A673 (cell line): ENCODE measurements at regions not wholly inside any gene's neighbourhood (a gene's known extent, or its start where the extent isn't known, plus 50 kb on each side); places are given as distances from the start of the nearest gene placed in this dataset.

Source experiments
- BruUV-seq: library from RNA; stranded (reverse); fragments of 400-500 nt; replicated peaks from 2 replicates; lab custom pipeline; 2021; lab: Mats Ljungman, UMichigan
- CTCF ChIA-PET: fragments of 300-600 bp; sonication (Branson Sonifier 250); formaldehyde crosslinking; loops from one replicate; lab custom pipeline; 2022; ENCODE audit warnings: antibody characterized with exemption; lab: Charles Lee
- POLR2A ChIA-PET: fragments of 300-600 bp; sonication (Branson Sonifier 250); formaldehyde crosslinking; loops from one replicate; lab custom pipeline; 2022; ENCODE audit warnings: antibody characterized with exemption; ENCODE audit not compliant: low non-redundant PET; lab: Charles Lee
- DNase-seq: peaks from one replicate; pipeline ENCODE4 v3.0.0-alpha.2; 2015; ENCODE audit warnings: low spot score
- H3K27ac ChIP-seq: fragments of 200-600 bp; sonication (generic); 2 replicates; pipeline ENCODE4 v1.5.1; 2016; ENCODE audit warnings: mixed run types, low read depth, mild to moderate bottlenecking, mixed read lengths, antibody characterized with exemption, low read length; ENCODE audit not compliant: poor library complexity, severe bottlenecking
- H3K27me3 ChIP-seq: fragments of 200-600 bp; sonication (generic); replicated peaks from 2 replicates; pipeline ENCODE4 v1.6.1; 2017; ENCODE audit warnings: mixed run types, low read depth, mild to moderate bottlenecking, mixed read lengths, antibody characterized with exemption, low read length; ENCODE audit not compliant: insufficient read depth, poor library complexity
- H3K36me3 ChIP-seq: fragments of 200-600 bp; sonication (generic); 2 replicates; pipeline ENCODE4 v1.6.1; 2016; ENCODE audit warnings: mixed run types, mild to moderate bottlenecking, mixed read lengths, antibody characterized with exemption, low read length; ENCODE audit not compliant: insufficient read depth, poor library complexity, severe bottlenecking
- H3K4me1 ChIP-seq: fragments of 200-600 bp; sonication (generic); 2 replicates; pipeline ENCODE4 v1.6.1; 2017; ENCODE audit warnings: mixed run types, mild to moderate bottlenecking, mixed read lengths, antibody characterized with exemption, low read length; ENCODE audit not compliant: insufficient read depth, poor library complexity, severe bottlenecking
- H3K4me3 ChIP-seq: fragments of 200-600 bp; sonication (generic); 2 replicates; pipeline ENCODE4 v1.5.1; 2016; ENCODE audit warnings: low read depth, mixed run types, mild to moderate bottlenecking, mixed read lengths, low read length; ENCODE audit not compliant: poor library complexity, severe bottlenecking
- H3K9me3 ChIP-seq: fragments of 200-600 bp; sonication (generic); 2 replicates; pipeline ENCODE4 v1.6.1; 2016; ENCODE audit warnings: mixed run types, low read depth, mild to moderate bottlenecking, mixed read lengths, antibody characterized with exemption, low read length; ENCODE audit not compliant: poor library complexity, severe bottlenecking
- EZH2 ChIP-seq: fragments of 200-600 bp; sonication (generic); IDR thresholded peaks from 2 replicates; pipeline ENCODE4 v1.6.1; 2017; ENCODE audit warnings: borderline replicate concordance, low read depth, mild to moderate bottlenecking, mixed read lengths, antibody characterized with exemption, low read length; ENCODE audit not compliant: poor library complexity, severe bottlenecking
- intact Hi-C: fragments of 100-400 bp; cut with micrococcal nuclease; formaldehyde crosslinking; loops from one replicate; pipeline ENCODE4 v1.10.0; 2022; ENCODE audit not compliant: unreplicated experiment
- TF ChIP-seq, protein P1 (sequence below): fragments of 300-800, 200-600 bp; sonication (generic); conservative IDR thresholded peaks from 2 replicates; pipeline ENCODE4 v1.5.1; 2017; ENCODE audit warnings: low read depth, mild to moderate bottlenecking, antibody characterized with exemption, low read length, moderate library complexity, mixed read lengths

DNA sequence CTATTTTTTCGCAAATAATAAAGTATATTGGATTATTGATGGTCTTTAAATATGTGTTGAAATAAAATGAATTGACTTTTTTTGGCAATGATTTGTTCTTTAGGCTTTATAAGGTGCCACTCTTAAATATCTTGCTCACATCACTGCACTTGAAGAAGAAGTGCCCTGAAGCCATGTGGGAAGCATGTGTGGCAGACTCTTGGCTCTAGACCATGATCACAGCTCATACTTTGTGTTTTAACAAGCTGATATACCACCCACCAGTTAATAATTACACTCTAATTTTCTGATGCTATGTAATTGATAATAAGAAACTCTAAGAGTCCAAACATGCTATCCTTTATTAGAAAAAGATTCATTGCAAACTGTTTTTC lies 52.1 kb upstream of the TGFBR2 start:
- Histone ChIP-seq H3K27me3 (no peaks in the 10 kb centered on the region), H3K36me3 (no peaks in the 10 kb centered on the region), H3K9me3 (no peaks in the 10 kb centered on the region), H3K27ac (no peak overlapping the region), H3K4me1 (peaks cover 7% of the 10 kb centered on the region), H3K4me3 (no peak overlapping the region)
- no TSS peak for BruUV-seq
- intact Hi-C loops, result loop anchor here (10.0 kb wide), 1 partner anchor 510 kb away; no protein-coding TSS in a partner anchor
- ChIA-PET POLR2A (no interaction called here), CTCF (no interaction called here)
- TF ChIP-seq, protein P1, sequence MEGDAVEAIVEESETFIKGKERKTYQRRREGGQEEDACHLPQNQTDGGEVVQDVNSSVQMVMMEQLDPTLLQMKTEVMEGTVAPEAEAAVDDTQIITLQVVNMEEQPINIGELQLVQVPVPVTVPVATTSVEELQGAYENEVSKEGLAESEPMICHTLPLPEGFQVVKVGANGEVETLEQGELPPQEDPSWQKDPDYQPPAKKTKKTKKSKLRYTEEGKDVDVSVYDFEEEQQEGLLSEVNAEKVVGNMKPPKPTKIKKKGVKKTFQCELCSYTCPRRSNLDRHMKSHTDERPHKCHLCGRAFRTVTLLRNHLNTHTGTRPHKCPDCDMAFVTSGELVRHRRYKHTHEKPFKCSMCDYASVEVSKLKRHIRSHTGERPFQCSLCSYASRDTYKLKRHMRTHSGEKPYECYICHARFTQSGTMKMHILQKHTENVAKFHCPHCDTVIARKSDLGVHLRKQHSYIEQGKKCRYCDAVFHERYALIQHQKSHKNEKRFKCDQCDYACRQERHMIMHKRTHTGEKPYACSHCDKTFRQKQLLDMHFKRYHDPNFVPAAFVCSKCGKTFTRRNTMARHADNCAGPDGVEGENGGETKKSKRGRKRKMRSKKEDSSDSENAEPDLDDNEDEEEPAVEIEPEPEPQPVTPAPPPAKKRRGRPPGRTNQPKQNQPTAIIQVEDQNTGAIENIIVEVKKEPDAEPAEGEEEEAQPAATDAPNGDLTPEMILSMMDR, result no peak
- TF ChIP-seq EZH2, result no peak
- DNase-seq, result no peak

DNA sequence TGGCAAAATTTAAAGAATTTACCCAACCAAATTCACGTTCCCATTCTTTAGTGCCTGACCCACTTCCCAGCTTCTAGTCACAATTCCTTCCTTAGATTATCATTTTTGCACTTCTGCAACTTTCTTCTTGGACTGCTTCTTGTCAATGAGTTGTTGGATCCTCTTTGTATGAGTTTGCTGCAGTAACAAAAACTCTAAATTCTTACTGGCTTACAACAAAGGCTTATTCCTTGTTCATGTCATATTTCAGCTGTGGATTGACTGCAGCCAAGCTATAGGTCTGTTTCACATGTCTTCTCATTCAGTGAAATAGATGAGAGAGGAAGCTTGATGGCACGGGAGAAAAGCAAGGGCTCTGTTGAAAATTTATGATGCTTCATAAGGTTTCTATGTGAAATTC lies 50.4 kb upstream of the TGFBR2 start:
- no peak overlapping the region for H3K27ac ChIP-seq
- no peak overlapping the region for H3K4me3 ChIP-seq
- TF ChIP-seq, protein P1, result no peak
- no peaks in the 10 kb centered on the region for H3K27me3 ChIP-seq
- no peaks in the 10 kb centered on the region for H3K9me3 ChIP-seq
- no peaks in the 10 kb centered on the region for H3K4me1 ChIP-seq
- POLR2A ChIA-PET, result no interaction called here
- DNase-seq, result no peak
- intact Hi-C loops, result loop anchor here (10.0 kb wide), 1 partner anchor 511 kb away; no protein-coding TSS in a partner anchor
- H3K36me3 ChIP-seq, result no peaks in the 10 kb centered on the region
- no TSS peak for BruUV-seq
- CTCF ChIA-PET, result no interaction called here
